Thoracic aorta (tissue), 2 donors: ENCODE measurements at regions not wholly inside any gene's neighbourhood (a gene's known extent, or its start where the extent isn't known, plus 50 kb on each side); places are given as distances from the start of the nearest gene placed in this dataset.

Experiments used
- ATAC-seq: fragments of 150-250 bp; one replicate; pipeline ENCODE4 v1.8.0; 2017; ENCODE audit warnings: low read depth; ENCODE audit not compliant: insufficient number of reproducible peaks, low FRiP score
- DNase-seq: peaks from one replicate; pipeline ENCODE4 v3.0.0-alpha.2; 2020; ENCODE audit warnings: low spot score
- H3K27ac ChIP-seq, 2 donors: fragments of 200-600 bp; sonication (generic); 1 replicate in 1 of 2; 2 replicates in 1 of 2; pipeline ENCODE4 v1.5.1; 2016; ENCODE audit warnings: mild to moderate bottlenecking in 2 of 2, moderate library complexity in 2 of 2
- H3K27me3 ChIP-seq: fragments of 200-600 bp; sonication (generic); replicated peaks from 2 replicates; pipeline ENCODE4 v1.6.0; 2016; ENCODE audit warnings: mild to moderate bottlenecking; ENCODE audit not compliant: insufficient read depth
- H3K36me3 ChIP-seq: fragments of 200-600 bp; sonication (generic); one replicate; pipeline ENCODE4 v1.5.1; 2016
- H3K4me1 ChIP-seq, 2 donors: fragments of 200-600 bp; sonication (generic); 1 replicate in 1 of 2; 2 replicates in 1 of 2; pipeline versions ENCODE4 v1.5.1 to v1.6.0; 2016; ENCODE audit warnings: low read depth in 2 of 2, mild to moderate bottlenecking in 1 of 2; ENCODE audit not compliant: control insufficient read depth in 1 of 2
- H3K4me3 ChIP-seq: fragments of 200-600 bp; sonication (generic); 2 replicates; pipeline ENCODE4 v1.5.1; 2016; ENCODE audit warnings: mild to moderate bottlenecking
- H3K9me3 ChIP-seq: fragments of 200-600 bp; sonication (generic); 2 replicates; pipeline ENCODE4 v1.5.1; 2016
- CTCF ChIP-seq: fragments of 200-600 bp; sonication (generic); IDR thresholded peaks from one replicate; pipeline ENCODE4 v1.5.1; 2019; ENCODE audit warnings: antibody characterized with exemption

- Histone ChIP-seq H3K4me3 (no peak overlapping the region), H3K4me1 (no peaks in the 10 kb centered on the region), H3K36me3 (no peaks in the 10 kb centered on the region), H3K27me3 (no peaks in the 10 kb centered on the region), H3K9me3 (no peaks in the 10 kb centered on the region), H3K27ac (no peak overlapping the region)
- ATAC-seq: no peak
- no peak for DNase-seq
- no peak for TF ChIP-seq CTCF
Measured at GRCh38 chr19:31500946-31501345, 151.7 kb upstream of the TSHZ3 start.

- DNase-seq: no peak
Measured at GRCh38 chr19:31501427-31502195, 152.4 kb upstream of the TSHZ3 start.

GRCh38 chr19:31502536-31503170 is 153.4 kb upstream of the TSHZ3 start:
- Histone ChIP-seq H3K27me3 (no peaks in the 10 kb centered on the region), H3K4me3 (no peak overlapping the region), H3K27ac (no peak overlapping the region), H3K9me3 (no peaks in the 10 kb centered on the region), H3K36me3 (no peaks in the 10 kb centered on the region), H3K4me1 (no peaks in the 10 kb centered on the region)
- ATAC-seq (no peak), DNase-seq (no peak)
- TF ChIP-seq CTCF: no peak

More at GRCh38 chr19:31501427-31502195, 152.4 kb upstream of the TSHZ3 start:
- H3K9me3 ChIP-seq: no peaks in the 10 kb centered on the region
- TF ChIP-seq CTCF: no peak
- no peaks in the 10 kb centered on the region for H3K36me3 ChIP-seq
- H3K27ac ChIP-seq: no peak overlapping the region
- no peaks in the 10 kb centered on the region for H3K27me3 ChIP-seq
- no peaks in the 10 kb centered on the region for H3K4me1 ChIP-seq
- ATAC-seq: no peak
- H3K4me3 ChIP-seq: no peak overlapping the region

- DNase-seq (no peak), ATAC-seq (no peak)
- no peaks in the 10 kb centered on the region for H3K27me3 ChIP-seq
- TF ChIP-seq CTCF: no peak
- H3K27ac ChIP-seq: no peak overlapping the region
- no peak overlapping the region for H3K4me3 ChIP-seq
- no peaks in the 10 kb centered on the region for H3K36me3 ChIP-seq
- no peaks in the 10 kb centered on the region for H3K4me1 ChIP-seq
- no peaks in the 10 kb centered on the region for H3K9me3 ChIP-seq
Measured at GRCh38 chr19:31503211-31503610, 154.0 kb upstream of the TSHZ3 start.

- no peak overlapping the region for H3K27ac ChIP-seq
- no peaks in the 10 kb centered on the region for H3K9me3 ChIP-seq
- no peaks in the 10 kb centered on the region for H3K27me3 ChIP-seq
- no peak for ATAC-seq
- TF ChIP-seq CTCF: no peak
- no peak overlapping the region for H3K4me3 ChIP-seq
- H3K36me3 ChIP-seq: no peaks in the 10 kb centered on the region
- no peaks in the 10 kb centered on the region for H3K4me1 ChIP-seq
- DNase-seq: no peak
Measured at GRCh38 chr19:31504221-31504620, 155.0 kb upstream of the TSHZ3 start.
